H1 (cell line): ENCODE measurements at regions not wholly inside any gene's neighbourhood (a gene's known extent, or its start where the extent isn't known, plus 50 kb on each side); places are given as distances from the start of the nearest gene placed in this dataset.

Source experiments
- CTCF ChIA-PET: fragments of 300-600 bp; sonication (Branson Sonifier 250); formaldehyde crosslinking; loops from one replicate; lab custom pipeline; 2021; ENCODE audit not compliant: partially characterized antibody; lab: Charles Lee
- POLR2A ChIA-PET: fragments of 300-600 bp; sonication (Branson Sonifier 250); formaldehyde crosslinking; loops from one replicate; lab custom pipeline; 2021; ENCODE audit warnings: inconsistent platforms; ENCODE audit not compliant: partially characterized antibody; lab: Charles Lee
- DNase-seq, 2 experiments: peaks; one replicate each; pipeline versions ENCODE4 v3.0.0 to v3.0.0-alpha.2; 2010 to 2022; ENCODE audit warnings: low spot score in 2 of 2, low read depth in 1 of 2, mixed read lengths in 1 of 2
- FAIRE-seq: peaks from 2 replicates; lab custom pipeline; 2011; peaks lifted over from hg19 to GRCh38; lab: Jason Lieb, UNC
- H2AFZ ChIP-seq: 2 replicates; pipeline ENCODE4 v1.8.1; 2012; ENCODE audit warnings: low read length, inconsistent platforms
- H2AK5ac ChIP-seq: 2 replicates; pipeline ENCODE4 v1.6.1; 2013; ENCODE audit warnings: low read depth, low read length
- H2BK120ac ChIP-seq: replicated peaks from 2 replicates; pipeline ENCODE3; 2013; ENCODE audit warnings: low read depth, low read length, inconsistent platforms
- H2BK12ac ChIP-seq: 2 replicates; pipeline ENCODE4 v1.6.1; 2013; ENCODE audit warnings: low read depth, low read length
- H2BK15ac ChIP-seq: 2 replicates; pipeline ENCODE4 v1.6.1; 2013; ENCODE audit warnings: low read length
- H2BK20ac ChIP-seq: 2 replicates; pipeline ENCODE4 v1.6.1; 2013; ENCODE audit warnings: low read length
- H2BK5ac ChIP-seq: 2 replicates; pipeline ENCODE4 v1.6.1; 2013; ENCODE audit warnings: low read depth, low read length
- H3K14ac ChIP-seq: 2 replicates; pipeline ENCODE4 v1.6.1; 2013; ENCODE audit warnings: inconsistent platforms; ENCODE audit not compliant: insufficient read length
- H3K18ac ChIP-seq: 2 replicates; pipeline ENCODE4 v1.6.1; 2013; ENCODE audit warnings: low read length; ENCODE audit errors: extremely low read depth
- H3K23ac ChIP-seq: 2 replicates; pipeline ENCODE4 v1.6.1; 2013; ENCODE audit warnings: inconsistent platforms; ENCODE audit not compliant: insufficient read length
- H3K23me2 ChIP-seq: 2 replicates; pipeline ENCODE4 v1.6.1; 2013; ENCODE audit warnings: low read depth, low read length
- H3K27ac ChIP-seq: 2 replicates; pipeline ENCODE4 v1.6.1; 2011; ENCODE audit warnings: low read depth, low read length, inconsistent platforms
- H3K27me3 ChIP-seq, 4 experiments: replicated peaks in 1 of 4; 1 replicate in 1 of 4; 2 replicates in 3 of 4; pipeline versions ENCODE4 v1.6.1 to v1.8.1; 2011 to 2013; ENCODE audit warnings: low read length in 3 of 4, mild to moderate bottlenecking in 3 of 4, inconsistent platforms in 2 of 4, mixed read lengths in 2 of 4, moderate library complexity in 1 of 4; ENCODE audit not compliant: control insufficient read depth in 3 of 4, insufficient read depth in 3 of 4; ENCODE audit errors: extremely low read depth in 1 of 4
- H3K36me3 ChIP-seq, 4 experiments: 2 replicates each; pipeline versions ENCODE4 v1.6.1 to v1.8.1; 2011 to 2013; ENCODE audit warnings: mild to moderate bottlenecking in 4 of 4, low read length in 3 of 4, moderate library complexity in 2 of 4, control low read depth in 1 of 4, inconsistent platforms in 1 of 4; ENCODE audit not compliant: insufficient read depth in 4 of 4, control insufficient read depth in 2 of 4
- H3K4ac ChIP-seq: replicated peaks from 2 replicates; pipeline ENCODE3; 2013; ENCODE audit warnings: low read length, low read depth, mixed read lengths, inconsistent platforms; ENCODE audit not compliant: insufficient read length
- H3K4me1 ChIP-seq, 4 experiments: replicated peaks in 1 of 4; 1 replicate in 1 of 4; 2 replicates in 3 of 4; pipeline versions ENCODE4 v1.6.1 to v1.8.1; 2011 to 2013; ENCODE audit warnings: low read length in 3 of 4, inconsistent platforms in 2 of 4, mixed read lengths in 1 of 4; ENCODE audit not compliant: insufficient read depth in 4 of 4, control insufficient read depth in 3 of 4
- H3K4me2 ChIP-seq, 2 experiments: 2 replicates each; pipeline versions ENCODE4 v1.6.1 to v1.8.1; 2011 to 2013; ENCODE audit warnings: low read depth in 2 of 2, low read length in 2 of 2, control low read depth in 1 of 2, inconsistent platforms in 1 of 2, mild to moderate bottlenecking in 1 of 2; ENCODE audit not compliant: insufficient read depth in 1 of 2
- H3K4me3 ChIP-seq, 4 experiments: fragments of 200-600, 300-600 bp in 1 of 4; sonication (generic), shearing (Covaris generic), sonication (Bioruptor Twin) in 1 of 4; 2 replicates each; pipeline versions ENCODE4 v1.5.1 to v1.8.1; 2011 to 2016; ENCODE audit warnings: low read length in 4 of 4, low read depth in 3 of 4, control low read depth in 2 of 4, inconsistent platforms in 2 of 4, mild to moderate bottlenecking in 2 of 4, mixed read lengths in 1 of 4, moderate library complexity in 1 of 4; ENCODE audit not compliant: insufficient read depth in 2 of 4; ENCODE audit errors: extremely low read depth in 1 of 4
- H3K56ac ChIP-seq: replicated peaks from 2 replicates; pipeline ENCODE3; 2013; ENCODE audit warnings: low read depth, mild to moderate bottlenecking, mixed read lengths, low read length, inconsistent platforms; ENCODE audit not compliant: insufficient read length
- H3K79me1 ChIP-seq: 2 replicates; pipeline ENCODE4 v1.6.1; 2013; ENCODE audit warnings: low read depth, low read length, control low read depth
- H3K79me2 ChIP-seq, 2 experiments: 2 replicates each; pipeline versions ENCODE4 v1.6.1 to v1.8.1; 2012 to 2013; ENCODE audit warnings: low read length in 2 of 2, mild to moderate bottlenecking in 2 of 2, inconsistent platforms in 1 of 2; ENCODE audit not compliant: insufficient read depth in 2 of 2, control insufficient read depth in 1 of 2
- H3K9ac ChIP-seq, 4 experiments: replicated peaks in 1 of 4; 1 replicate in 1 of 4; 2 replicates in 3 of 4; pipeline versions ENCODE4 v1.6.1 to v1.8.1; 2011 to 2013; ENCODE audit warnings: low read depth in 3 of 4, low read length in 3 of 4, control low read depth in 2 of 4, mild to moderate bottlenecking in 2 of 4, moderate library complexity in 2 of 4, inconsistent platforms in 1 of 4; ENCODE audit errors: extremely low read depth in 1 of 4
- H3K9me3 ChIP-seq, 2 experiments: 2 replicates each; pipeline versions ENCODE4 v1.6.1 to v1.8.1; 2012 to 2013; ENCODE audit warnings: mild to moderate bottlenecking in 2 of 2, moderate library complexity in 2 of 2, control low read depth in 1 of 2, inconsistent platforms in 1 of 2, low read depth in 1 of 2, low read length in 1 of 2, mixed read lengths in 1 of 2; ENCODE audit not compliant: insufficient read depth in 2 of 2
- H4K20me1 ChIP-seq, 2 experiments: replicated peaks in 1 of 2; 2 replicates each; pipeline versions ENCODE3 to v1.8.1; 2011 to 2013; ENCODE audit warnings: inconsistent platforms in 2 of 2, low read length in 2 of 2, mild to moderate bottlenecking in 1 of 2; ENCODE audit not compliant: insufficient read depth in 2 of 2, control insufficient read depth in 1 of 2
- H4K5ac ChIP-seq: 2 replicates; pipeline ENCODE4 v1.6.1; 2013; ENCODE audit warnings: low read length, low read depth, mixed read lengths, inconsistent platforms; ENCODE audit not compliant: insufficient read length
- H4K8ac ChIP-seq: 2 replicates; pipeline ENCODE4 v1.8.0; 2013; ENCODE audit warnings: mild to moderate bottlenecking, moderate library complexity, low read length, inconsistent platforms; ENCODE audit not compliant: insufficient read depth; ENCODE audit errors: extremely low read depth
- H4K91ac ChIP-seq: replicated peaks from 2 replicates; pipeline ENCODE3; 2013; ENCODE audit warnings: low read length, mixed read lengths, inconsistent platforms; ENCODE audit not compliant: insufficient read length
- BCL11A ChIP-seq, 2 experiments: IDR thresholded peaks; one replicate each; pipeline ENCODE4 v1.6.1; 2011; ENCODE audit warnings: low read depth in 2 of 2, low read length in 2 of 2, mild to moderate bottlenecking in 2 of 2
- NANOG ChIP-seq: IDR thresholded peaks from 2 replicates; pipeline ENCODE4 v1.6.1; 2011; ENCODE audit warnings: low read length, low read depth, mild to moderate bottlenecking, inconsistent platforms; ENCODE audit not compliant: insufficient read depth, poor library complexity, severe bottlenecking
- SAP30 ChIP-seq: fragments of 300-600 bp; sonication (generic); IDR thresholded peaks from 2 replicates; pipeline ENCODE4 v1.7.1; 2012; ENCODE audit warnings: low read length, moderate library complexity, mild to moderate bottlenecking, inconsistent platforms; ENCODE audit not compliant: insufficient read depth, insufficient replicate concordance
- SP4 ChIP-seq: IDR thresholded peaks from 2 replicates; pipeline ENCODE4 v1.6.1; 2012; ENCODE audit warnings: low read length, inconsistent platforms
- SRF ChIP-seq: IDR thresholded peaks from 2 replicates; pipeline ENCODE4 v1.6.1; 2011; ENCODE audit warnings: mild to moderate bottlenecking, low read depth, low read length, moderate library complexity
- TEAD4 ChIP-seq: IDR thresholded peaks from 2 replicates; pipeline ENCODE4 v1.6.1; 2012; ENCODE audit warnings: low read depth, low read length, inconsistent platforms, mixed read lengths
- WGBS, 2 experiments: shearing (Covaris generic) in 1 of 2; methylation state at CpG; one replicate each; pipeline versions ENCODE4 v1.1.6 to v1.1.7; 2013 to 2015; ENCODE audit warnings: low lambda C conversion rate in 2 of 2, mixed read lengths in 2 of 2, inconsistent platforms in 1 of 2, low coverage in 1 of 2, missing lambda C conversion rate in 1 of 2; ENCODE audit not compliant: insufficient replicate concordance in 2 of 2, insufficient coverage in 1 of 2, insufficient read length in 1 of 2; ENCODE audit errors: extremely low coverage in 1 of 2, missing lambda C conversion rate in 1 of 2; 5-methylcytosine and 5-hydroxymethylcytosine counted together
- TF ChIP-seq, protein P1 (sequence below): IDR thresholded peaks from 2 replicates; pipeline ENCODE4 v1.6.1; 2011; ENCODE audit warnings: low read length, improper control_type of control experiment

DNA sequence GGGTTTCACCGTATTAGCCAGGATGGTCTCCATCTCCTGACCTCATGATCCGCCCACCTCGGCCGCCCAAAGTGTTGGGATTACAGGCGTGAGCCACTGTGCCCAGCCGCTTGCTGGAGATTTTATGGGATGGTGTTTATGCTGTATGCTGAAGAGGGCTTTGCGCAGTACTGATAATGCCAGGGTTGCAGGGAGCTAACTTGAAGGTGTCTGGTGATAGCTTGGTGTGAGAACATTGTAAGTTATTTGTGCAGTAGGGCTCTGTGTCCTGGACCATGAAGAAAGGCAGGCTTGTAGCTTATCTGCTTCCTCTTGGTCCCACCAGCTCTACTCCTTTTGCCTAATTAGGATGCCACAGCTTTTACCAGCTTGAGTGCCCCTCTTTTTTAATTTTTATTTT lies 157.0 kb upstream of the DTNBP1 start:
- no peaks in the 10 kb centered on the region for H3K9me3 ChIP-seq
- CTCF ChIA-PET = interaction anchor here (1.0 kb wide), 1 partner anchor 9 kb away, joined by 3 read pairs; no protein-coding TSS in a partner anchor
- H3K23ac ChIP-seq = no peak overlapping the region
- no peak overlapping the region for H2BK120ac ChIP-seq
- no peak overlapping the region for H2AFZ ChIP-seq
- H3K4me1 ChIP-seq = peaks cover 0 to 3% (median 1%) of the 10 kb centered on the region in 4 experiments; a peak in 3 of 7 replicates
- no peak overlapping the region for H2AK5ac ChIP-seq
- H2BK5ac ChIP-seq = no peak overlapping the region
- H2BK12ac ChIP-seq = no peak overlapping the region
- H4K91ac ChIP-seq = no peak overlapping the region
- no peaks in the 10 kb centered on the region for H3K27me3 ChIP-seq
- no peak overlapping the region for H3K9ac ChIP-seq
- no peak overlapping the region for H2BK20ac ChIP-seq
- H3K4ac ChIP-seq = no peak overlapping the region
- no peak for TF ChIP-seq SP4
- TF ChIP-seq SAP30 = no peak
- no peak for TF ChIP-seq TEAD4
- TF ChIP-seq, protein P1, sequence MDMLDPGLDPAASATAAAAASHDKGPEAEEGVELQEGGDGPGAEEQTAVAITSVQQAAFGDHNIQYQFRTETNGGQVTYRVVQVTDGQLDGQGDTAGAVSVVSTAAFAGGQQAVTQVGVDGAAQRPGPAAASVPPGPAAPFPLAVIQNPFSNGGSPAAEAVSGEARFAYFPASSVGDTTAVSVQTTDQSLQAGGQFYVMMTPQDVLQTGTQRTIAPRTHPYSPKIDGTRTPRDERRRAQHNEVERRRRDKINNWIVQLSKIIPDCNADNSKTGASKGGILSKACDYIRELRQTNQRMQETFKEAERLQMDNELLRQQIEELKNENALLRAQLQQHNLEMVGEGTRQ = no peak
- TF ChIP-seq NANOG = no peak
- no peak for TF ChIP-seq BCL11A (IDR thresholded peaks at IDR 0.05; ENCODE audit: low read depth in 2 of 2, low read length in 2 of 2)
- no peak for TF ChIP-seq SRF
- TF ChIP-seq, all 59 proteins: peak for 0
- H3K4me3 ChIP-seq = no peak overlapping the region
- no peaks in the 10 kb centered on the region for H4K20me1 ChIP-seq
- no peak overlapping the region for H4K5ac ChIP-seq
- POLR2A ChIA-PET = no interaction called here
- H3K18ac ChIP-seq = no peak overlapping the region
- no peaks in the 10 kb centered on the region for H3K36me3 ChIP-seq
- no peaks in the 10 kb centered on the region for H3K79me2 ChIP-seq
- H3K56ac ChIP-seq = no peak overlapping the region
- no peak overlapping the region for H3K27ac ChIP-seq
- no peak overlapping the region for H3K14ac ChIP-seq
- WGBS, 2 experiments = 92% methylated on average over 7 of the region's 7 CpGs; no CpG with 5 or more reads in 1 of the 2 experiments
- H4K8ac ChIP-seq = no peak overlapping the region
- H3K23me2 ChIP-seq = no peaks in the 10 kb centered on the region
- no peaks in the 10 kb centered on the region for H3K79me1 ChIP-seq
- FAIRE-seq (no peak), DNase-seq (no peak)
- H3K4me2 ChIP-seq = no peak overlapping the region
- H2BK15ac ChIP-seq = no peak overlapping the region
